ENCODE measurements at regions not wholly inside any gene's neighbourhood (a gene's known extent, or its start where the extent isn't known, plus 50 kb on each side); places are given as distances from the start of the nearest gene placed in this dataset.

GRCh38 chr2:149877913-149878312 is 290.3 kb upstream of the MMADHC start (continued):
- TF ChIP-seq ZBTB33 (IDR thresholded peaks at IDR 0.05; ENCODE audit: borderline replicate concordance, low read depth): no peak

GRCh38 chr2:149877074-149877473 is 289.5 kb upstream of the MMADHC start:
- H3K27ac ChIP-seq (ENCODE audit: low read depth in 2 of 2, low read length in 1 of 2): no peak overlapping the region
- TF ChIP-seq MXI1 (IDR thresholded peaks at IDR 0.05; ENCODE audit: low read depth, low read length) (no peak), GATA2 (CRISPR knock-in tag; IDR thresholded peaks at IDR 0.05) (no peak), PBX3 (IDR thresholded peaks at IDR 0.05) (no peak), IRF3 (IDR thresholded peaks at IDR 0.05; ENCODE audit: low read depth, low read length) (no peak), ZBTB33 (IDR thresholded peaks at IDR 0.05; ENCODE audit: borderline replicate concordance, low read depth) (no peak), CTCF (IDR thresholded peaks at IDR 0.05) (no peak), RFX5 (IDR thresholded peaks at IDR 0.05; ENCODE audit: low read length) (no peak), RAD21 (IDR thresholded peaks at IDR 0.05; ENCODE audit: low read length) (no peak), CHD2 (IDR thresholded peaks at IDR 0.05; ENCODE audit: low read length, partially characterized antibody) (no peak)
- no peak overlapping the region for H3K4me2 ChIP-seq
- no peaks in the 10 kb centered on the region for H3K9me3 ChIP-seq
- H3K27me3 ChIP-seq (ENCODE audit: insufficient read depth): no peaks in the 10 kb centered on the region
- H2AFZ ChIP-seq (ENCODE audit: low read depth): no peak overlapping the region
- H3K4me1 ChIP-seq (ENCODE audit: control insufficient read depth in 1 of 2, insufficient read depth in 2 of 2, low read depth in 1 of 2, low read length in 1 of 2): no peaks in the 10 kb centered on the region; a peak in 1 of 4 replicates
- H4K20me1 ChIP-seq (ENCODE audit: insufficient read depth): no peaks in the 10 kb centered on the region
- no peaks in the 10 kb centered on the region for H3K79me2 ChIP-seq (ENCODE audit: insufficient read depth)
- CTCF ChIA-PET: no interaction called here
- no peaks in the 10 kb centered on the region for H3K9me2 ChIP-seq
- DNase-seq: no peak
- no peak overlapping the region for H3K9ac ChIP-seq
- H3F3A ChIP-seq (replicated peaks; ENCODE audit: insufficient read depth): no peaks in the 10 kb centered on the region
- no peaks in the 10 kb centered on the region for H3K36me3 ChIP-seq (replicated peaks in 1 of 2; ENCODE audit: control insufficient read depth in 1 of 2, insufficient read depth in 2 of 2, low read length in 1 of 2)
- H3K4me3 ChIP-seq (ENCODE audit: low read depth in 2 of 2, low read length in 1 of 2): no peak overlapping the region
- WGBS (ENCODE audit: low lambda C conversion rate): 60% methylated on average over 3 of the region's 3 CpGs
- POLR2A ChIA-PET: no interaction called here
